ENCODE measurements at regions not wholly inside any gene's neighbourhood (a gene's known extent, or its start where the extent isn't known, plus 50 kb on each side); places are given as distances from the start of the nearest gene placed in this dataset.

GRCh38 chr15:60091911-60092310 lies 87.8 kb downstream of the FOXB1 start:
- TF ChIP-seq CTCF (IDR thresholded peaks at IDR 0.05): no peak
- TF ChIP-seq POLR2A (IDR thresholded peaks at IDR 0.05): no peak
